Mucosa of descending colon (tissue), 3 donors: ENCODE measurements at regions not wholly inside any gene's neighbourhood (a gene's known extent, or its start where the extent isn't known, plus 50 kb on each side); places are given as distances from the start of the nearest gene placed in this dataset.
"Not testable (repeated sequence)": the region's sequence is repeated elsewhere in the genome, so short reads cannot be mapped to it uniquely, and the experiment has no call there.

Source experiments
- ATAC-seq: fragments of 200-7000 bp; cut with Tn5 transposase; one replicate; pipeline ENCODE4 v1.9.1; 2020; ENCODE audit warnings: mild to moderate bottlenecking, moderate library complexity
- DNase-seq, 3 donors: peaks; one replicate each; pipeline ENCODE4 v3.0.0-alpha.2; 2020
- H3K36me3 ChIP-seq: fragments of 200-600 bp; one replicate; pipeline ENCODE4 v1.8.0; 2021; ENCODE audit warnings: low read depth, mild to moderate bottlenecking
- H3K4me1 ChIP-seq: fragments of 200-600 bp; one replicate; pipeline ENCODE4 v1.8.0; 2021; ENCODE audit warnings: low read depth, mild to moderate bottlenecking
- H3K4me3 ChIP-seq: fragments of 200-600 bp; one replicate; pipeline ENCODE4 v1.8.0; 2021; ENCODE audit warnings: mild to moderate bottlenecking
- H3K9me3 ChIP-seq: fragments of 200-600 bp; one replicate; pipeline ENCODE4 v1.8.0; 2021; ENCODE audit warnings: mild to moderate bottlenecking
- intact Hi-C, 2 donors: fragments of 100-400 bp; cut with DNase I in 1 of 2; cut with micrococcal nuclease in 1 of 2; formaldehyde crosslinking; loops; one replicate each; pipeline versions ENCODE4 v1.11.0 to v1.11.1; 2022; cut with DNase I, micrococcal nuclease
- TF ChIP-seq, protein P1 (sequence below): fragments of 200-600 bp; IDR thresholded peaks from one replicate; pipeline ENCODE4 v1.8.0; 2022; ENCODE audit warnings: antibody characterized with exemption, mild to moderate bottlenecking
- donor health status: DM: no; HTN: no; CAD: no; lungs with moderate emphysema.
- donor health status: DM: no; HTN: no; CAD: no.
- donor health status: DM: no; HTN: yes; CAD: no.

DNA sequence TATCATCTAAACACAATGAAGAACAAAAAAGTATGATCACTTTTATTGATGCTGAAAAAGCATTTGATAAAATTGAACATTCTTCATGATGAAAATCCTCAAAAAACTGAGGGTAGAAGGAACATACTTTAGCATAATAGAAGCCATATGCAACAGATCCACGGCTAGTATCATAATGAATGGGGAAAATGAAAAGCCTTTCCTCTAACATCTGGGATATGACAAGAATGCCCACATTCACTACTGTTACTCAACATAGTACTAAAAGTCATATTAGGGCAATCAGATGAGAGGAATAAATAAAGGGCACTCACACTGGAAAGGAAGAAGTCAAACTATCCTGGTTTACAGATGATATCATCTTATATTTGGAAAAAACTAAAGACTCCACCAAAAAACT is 256.6 kb downstream of the RFPL4B start:
- intact Hi-C loops: no loop called here
- Histone ChIP-seq H3K36me3 (no peaks in the 10 kb centered on the region), H3K4me3 (no peak overlapping the region), H3K4me1 (no peaks in the 10 kb centered on the region), H3K9me3 (peaks cover 1% of the 10 kb centered on the region)
- no peak for ATAC-seq
- DNase-seq: no peak
- TF ChIP-seq, protein P1, sequence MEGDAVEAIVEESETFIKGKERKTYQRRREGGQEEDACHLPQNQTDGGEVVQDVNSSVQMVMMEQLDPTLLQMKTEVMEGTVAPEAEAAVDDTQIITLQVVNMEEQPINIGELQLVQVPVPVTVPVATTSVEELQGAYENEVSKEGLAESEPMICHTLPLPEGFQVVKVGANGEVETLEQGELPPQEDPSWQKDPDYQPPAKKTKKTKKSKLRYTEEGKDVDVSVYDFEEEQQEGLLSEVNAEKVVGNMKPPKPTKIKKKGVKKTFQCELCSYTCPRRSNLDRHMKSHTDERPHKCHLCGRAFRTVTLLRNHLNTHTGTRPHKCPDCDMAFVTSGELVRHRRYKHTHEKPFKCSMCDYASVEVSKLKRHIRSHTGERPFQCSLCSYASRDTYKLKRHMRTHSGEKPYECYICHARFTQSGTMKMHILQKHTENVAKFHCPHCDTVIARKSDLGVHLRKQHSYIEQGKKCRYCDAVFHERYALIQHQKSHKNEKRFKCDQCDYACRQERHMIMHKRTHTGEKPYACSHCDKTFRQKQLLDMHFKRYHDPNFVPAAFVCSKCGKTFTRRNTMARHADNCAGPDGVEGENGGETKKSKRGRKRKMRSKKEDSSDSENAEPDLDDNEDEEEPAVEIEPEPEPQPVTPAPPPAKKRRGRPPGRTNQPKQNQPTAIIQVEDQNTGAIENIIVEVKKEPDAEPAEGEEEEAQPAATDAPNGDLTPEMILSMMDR: no peak

DNA sequence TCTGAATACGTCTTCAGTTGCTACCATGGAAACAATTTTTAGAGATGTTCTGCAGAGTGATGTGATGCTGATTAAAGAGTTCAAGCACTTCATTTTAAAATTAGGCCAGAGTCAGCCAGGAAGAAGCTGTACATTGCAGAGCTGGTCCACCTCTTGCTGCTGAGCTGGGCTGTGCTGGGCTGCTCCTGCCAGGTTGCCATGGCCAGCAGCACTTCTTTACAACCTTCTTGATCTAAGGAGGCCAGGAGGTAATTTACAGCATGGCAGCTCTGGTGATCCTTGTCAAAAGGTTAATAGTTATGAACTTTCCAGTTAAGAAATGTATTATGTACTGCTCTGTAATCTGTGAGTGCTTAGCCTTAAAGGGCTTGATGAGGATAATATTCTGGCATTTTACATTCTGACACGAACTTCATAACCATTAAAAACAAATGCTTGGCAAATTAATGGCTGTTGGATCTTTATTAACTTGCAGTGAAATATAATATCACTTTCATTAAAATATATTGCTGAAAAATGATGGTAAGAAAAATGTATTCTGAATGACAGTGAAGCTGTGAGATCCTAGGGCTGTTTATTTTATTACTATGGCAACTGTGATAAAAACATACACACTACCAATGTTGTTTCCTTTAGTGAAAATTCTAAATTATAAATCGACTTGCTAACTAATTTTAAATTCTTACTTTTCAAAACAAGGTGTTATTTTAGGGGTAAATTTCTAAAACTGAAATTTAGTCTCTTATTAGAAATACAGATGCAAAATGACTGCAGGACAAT is 259.7 kb downstream of the RFPL4B start:
- Histone ChIP-seq H3K36me3 (no peaks in the 10 kb centered on the region), H3K4me1 (no peaks in the 10 kb centered on the region), H3K9me3 (peaks cover 14% of the 10 kb centered on the region), H3K4me3 (no peak overlapping the region)
- intact Hi-C loops: no loop called here
- no peak for ATAC-seq
- TF ChIP-seq, protein P1: no peak
- DNase-seq: no peak

DNA sequence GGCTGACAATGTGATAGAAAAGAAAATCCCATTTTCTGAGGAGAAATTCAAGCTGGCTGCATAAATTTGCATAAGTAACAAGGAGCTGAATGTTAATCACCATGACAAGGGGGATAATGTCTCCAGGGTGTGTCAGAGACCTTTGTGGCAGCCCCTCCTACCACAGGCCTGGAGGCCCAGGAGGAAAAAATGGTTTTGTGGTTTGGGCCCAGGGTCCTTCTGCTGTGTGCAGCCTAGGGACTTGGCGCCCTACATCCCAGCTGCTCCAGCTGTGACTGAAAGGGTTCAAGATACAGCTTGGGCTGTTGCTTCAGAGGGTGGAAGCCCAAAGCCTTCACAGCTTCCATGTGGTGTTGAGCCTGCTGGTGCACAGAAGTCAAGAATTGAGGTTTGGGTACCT is 261.8 kb downstream of the RFPL4B start:
- H3K4me3 ChIP-seq, H3K36me3 ChIP-seq, intact Hi-C loops, DNase-seq, H3K4me1 ChIP-seq, ATAC-seq: not testable (repeated sequence)
- H3K9me3 ChIP-seq: peaks cover 14% of the 10 kb centered on the region

DNA sequence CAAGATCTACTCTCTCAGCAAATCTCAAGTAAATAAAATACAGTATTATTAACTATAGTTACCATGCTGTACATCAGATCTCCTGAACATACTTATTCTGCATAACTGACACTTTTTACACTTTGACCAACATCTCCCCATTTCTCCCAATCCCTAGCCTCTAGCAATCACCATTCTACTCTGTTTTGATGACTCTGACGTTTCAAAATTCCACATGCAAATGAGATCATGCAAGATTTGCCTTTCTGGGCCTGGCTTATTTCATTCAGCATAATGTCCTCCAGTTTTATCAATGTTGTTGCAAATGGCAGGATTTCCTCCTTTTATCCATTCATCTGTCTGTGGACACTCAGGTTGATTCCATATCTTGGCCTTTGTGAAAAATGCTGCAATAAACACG is 266.3 kb downstream of the RFPL4B start:
- TF ChIP-seq, protein P1: no peak
- DNase-seq: no peak
- H3K4me3 ChIP-seq: no peak overlapping the region

DNA sequence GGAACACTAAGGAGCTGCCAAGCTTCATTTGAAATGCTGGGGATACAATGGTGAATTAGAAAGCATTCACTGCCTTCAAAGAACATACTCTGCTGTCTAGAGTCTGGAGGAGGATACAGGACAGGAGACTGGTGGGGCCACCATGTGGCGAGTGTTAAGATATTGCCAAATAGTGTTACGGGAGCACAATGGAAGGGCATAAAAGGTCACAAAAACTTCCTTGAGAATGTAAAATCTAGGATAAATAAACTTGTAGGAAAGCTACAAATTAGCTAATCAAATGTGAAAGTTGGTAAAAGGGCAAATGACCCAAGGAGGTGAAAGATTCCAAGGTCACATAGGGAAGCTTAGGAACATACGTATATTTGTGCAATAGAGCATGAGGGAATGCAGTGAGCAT is 271.7 kb downstream of the RFPL4B start:
- Histone ChIP-seq H3K4me3 (no peak overlapping the region), H3K9me3 (no peaks in the 10 kb centered on the region), H3K36me3 (no peaks in the 10 kb centered on the region), H3K4me1 (no peaks in the 10 kb centered on the region)
- TF ChIP-seq, protein P1: no peak
- DNase-seq: no peak
- intact Hi-C loops: no loop called here
- no peak for ATAC-seq

More for the DNA sequence above, 266.3 kb downstream of the RFPL4B start:
- no peaks in the 10 kb centered on the region for H3K4me1 ChIP-seq
- intact Hi-C loops: no loop called here
- H3K36me3 ChIP-seq: no peaks in the 10 kb centered on the region
- ATAC-seq: no peak
- H3K9me3 ChIP-seq: peaks cover 14% of the 10 kb centered on the region

DNA sequence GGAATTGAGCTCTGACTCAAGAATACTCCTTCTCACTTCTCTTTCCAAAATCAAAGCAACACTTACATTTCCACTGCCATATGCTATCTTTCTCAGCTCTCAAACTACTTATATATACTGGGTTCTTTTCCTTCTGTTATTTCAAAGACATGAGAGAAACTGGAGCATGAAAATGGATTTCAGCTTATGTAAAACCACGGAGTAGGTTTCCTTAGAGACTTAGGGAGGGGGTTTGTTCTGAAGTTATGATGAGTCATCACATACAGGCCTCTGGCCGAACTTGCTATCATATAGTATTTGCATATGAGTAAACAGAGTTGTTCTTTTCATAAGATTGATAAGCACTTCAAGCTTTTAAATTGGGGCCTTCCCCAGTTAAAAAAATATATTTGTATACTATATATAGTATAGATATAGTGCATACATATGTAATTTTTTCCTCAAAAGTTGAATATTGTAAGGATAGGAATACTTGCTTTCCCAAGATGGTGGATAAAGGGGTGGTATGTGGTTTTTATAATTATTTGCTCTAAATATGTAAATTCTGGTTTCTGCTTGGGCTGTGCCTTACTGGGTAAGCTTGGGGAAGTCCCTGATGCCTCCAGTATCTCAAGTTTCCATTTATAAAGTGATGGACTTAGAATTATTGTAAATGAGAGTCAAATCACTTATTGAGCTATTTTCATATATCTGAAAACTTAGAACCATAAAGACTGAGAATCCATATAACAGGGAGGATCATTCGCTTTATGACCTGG is 273.9 kb downstream of the RFPL4B start:
- TF ChIP-seq, protein P1: no peak
- H3K4me1 ChIP-seq: no peaks in the 10 kb centered on the region
- intact Hi-C loops: no loop called here
- ATAC-seq: no peak
- DNase-seq: no peak
- H3K9me3 ChIP-seq: no peaks in the 10 kb centered on the region
- H3K4me3 ChIP-seq: no peak overlapping the region
- H3K36me3 ChIP-seq: no peaks in the 10 kb centered on the region
